Osteoblast (primary cell): ENCODE measurements at regions not wholly inside any gene's neighbourhood (a gene's known extent, or its start where the extent isn't known, plus 50 kb on each side); places are given as distances from the start of the nearest gene placed in this dataset.

ENCODE experiments used
- DNase-seq: peaks from one replicate; pipeline ENCODE4 v3.0.0; 2011; ENCODE audit warnings: low spot score, mixed read lengths; ENCODE audit not compliant: insufficient read length; ENCODE audit errors: missing footprints
- H2AFZ ChIP-seq: 2 replicates; pipeline ENCODE4 v1.6.0; 2011; ENCODE audit warnings: mild to moderate bottlenecking, low read length
- H3K27ac ChIP-seq: 2 replicates; pipeline ENCODE4 v1.5.1; 2011; ENCODE audit warnings: mild to moderate bottlenecking, low read depth, low read length, moderate library complexity
- H3K27me3 ChIP-seq: 2 replicates; pipeline ENCODE4 v1.6.0; 2012; ENCODE audit warnings: mild to moderate bottlenecking, control low read depth, inconsistent platforms, low read length, moderate library complexity; ENCODE audit not compliant: insufficient read depth
- H3K36me3 ChIP-seq: 2 replicates; pipeline ENCODE4 v1.5.1; 2011; ENCODE audit warnings: mild to moderate bottlenecking, low read length, control low read depth, moderate library complexity; ENCODE audit not compliant: insufficient read depth
- H3K4me1 ChIP-seq: 2 replicates; pipeline ENCODE4 v1.5.1; 2011; ENCODE audit warnings: mild to moderate bottlenecking, low read length, control low read depth, moderate library complexity; ENCODE audit not compliant: insufficient read depth
- H3K4me2 ChIP-seq: 2 replicates; pipeline ENCODE4 v1.6.0; 2011; ENCODE audit warnings: mild to moderate bottlenecking, low read length; ENCODE audit not compliant: insufficient read depth
- H3K4me3 ChIP-seq: fragments of 200-600 bp; sonication (generic); 3 replicates; pipeline ENCODE4 v1.5.1; 2012; ENCODE audit warnings: mild to moderate bottlenecking, low read length, inconsistent platforms; ENCODE audit not compliant: insufficient read depth
- H3K79me2 ChIP-seq: 2 replicates; pipeline ENCODE4 v1.6.0; 2012; ENCODE audit warnings: mild to moderate bottlenecking, low read length, control low read depth, inconsistent platforms; ENCODE audit not compliant: insufficient read depth
- H3K9me3 ChIP-seq: 2 replicates; pipeline ENCODE4 v1.5.1; 2011; ENCODE audit warnings: low read depth, low read length, control low read depth
- H4K20me1 ChIP-seq: 2 replicates; pipeline ENCODE4 v1.6.0; 2012; ENCODE audit warnings: mild to moderate bottlenecking, low read length, control low read depth; ENCODE audit not compliant: insufficient read depth
- CTCF ChIP-seq: IDR thresholded peaks from 2 replicates; pipeline ENCODE4 v1.5.1; 2011; ENCODE audit warnings: mild to moderate bottlenecking, low read depth, low read length, moderate library complexity; ENCODE audit errors: extremely low read depth

GRCh38 chr14:71196921-71197320 is 289.7 kb downstream of the PCNX1 start:
- Histone ChIP-seq H3K27ac (no peak overlapping the region), H3K9me3 (no peaks in the 10 kb centered on the region), H3K36me3 (no peaks in the 10 kb centered on the region), H3K4me2 (no peak overlapping the region), H3K27me3 (no peaks in the 10 kb centered on the region), H4K20me1 (no peaks in the 10 kb centered on the region), H3K4me3 (no peak overlapping the region), H3K4me1 (no peaks in the 10 kb centered on the region), H3K79me2 (no peaks in the 10 kb centered on the region), H2AFZ (no peak overlapping the region)
- no peak for TF ChIP-seq CTCF
- no peak for DNase-seq

- TF ChIP-seq CTCF: no peak
- H3K4me3 ChIP-seq: no peak overlapping the region
These were observed 291.4 kb downstream of the PCNX1 start for GRCh38 chr14:71198687-71199086.

DNA sequence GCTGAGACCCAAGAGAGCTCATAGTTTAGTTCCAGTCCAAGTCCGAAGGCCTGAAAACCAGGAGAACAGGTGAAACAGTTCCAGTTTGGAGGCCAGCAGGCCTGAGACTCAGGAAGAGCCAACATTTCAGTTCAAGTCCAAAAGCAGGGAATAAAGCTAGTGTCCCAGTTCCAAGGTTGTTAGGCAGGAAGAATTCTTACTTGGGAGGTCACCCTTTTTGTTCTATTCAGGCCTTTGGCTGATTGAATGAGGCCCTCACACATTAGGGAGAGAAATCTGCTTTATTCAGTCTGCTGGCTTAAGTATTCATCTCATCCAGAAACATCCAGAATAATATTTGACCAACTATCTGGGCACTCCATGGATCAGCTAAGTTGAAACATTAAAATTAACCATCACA is 294.6 kb downstream of the PCNX1 start:
- H3K27ac ChIP-seq: no peak overlapping the region
- H3K4me3 ChIP-seq: no peak overlapping the region
- H3K36me3 ChIP-seq: no peaks in the 10 kb centered on the region
- H4K20me1 ChIP-seq: no peaks in the 10 kb centered on the region
- TF ChIP-seq CTCF: no peak
- no peaks in the 10 kb centered on the region for H3K27me3 ChIP-seq
- no peak overlapping the region for H2AFZ ChIP-seq
- no peak overlapping the region for H3K4me2 ChIP-seq
- H3K79me2 ChIP-seq: no peaks in the 10 kb centered on the region
- DNase-seq: no peak
- H3K9me3 ChIP-seq: no peaks in the 10 kb centered on the region
- peaks cover 20% of the 10 kb centered on the region for H3K4me1 ChIP-seq

More at GRCh38 chr14:71198687-71199086, 291.4 kb downstream of the PCNX1 start:
- no peak for DNase-seq
- H2AFZ ChIP-seq: no peak overlapping the region
- H3K9me3 ChIP-seq: no peaks in the 10 kb centered on the region
- H3K4me2 ChIP-seq: no peak overlapping the region
- H3K36me3 ChIP-seq: no peaks in the 10 kb centered on the region
- peaks cover 12% of the 10 kb centered on the region for H3K4me1 ChIP-seq
- H3K27ac ChIP-seq: no peak overlapping the region
- no peaks in the 10 kb centered on the region for H3K27me3 ChIP-seq
- H3K79me2 ChIP-seq: no peaks in the 10 kb centered on the region
- no peaks in the 10 kb centered on the region for H4K20me1 ChIP-seq

DNA sequence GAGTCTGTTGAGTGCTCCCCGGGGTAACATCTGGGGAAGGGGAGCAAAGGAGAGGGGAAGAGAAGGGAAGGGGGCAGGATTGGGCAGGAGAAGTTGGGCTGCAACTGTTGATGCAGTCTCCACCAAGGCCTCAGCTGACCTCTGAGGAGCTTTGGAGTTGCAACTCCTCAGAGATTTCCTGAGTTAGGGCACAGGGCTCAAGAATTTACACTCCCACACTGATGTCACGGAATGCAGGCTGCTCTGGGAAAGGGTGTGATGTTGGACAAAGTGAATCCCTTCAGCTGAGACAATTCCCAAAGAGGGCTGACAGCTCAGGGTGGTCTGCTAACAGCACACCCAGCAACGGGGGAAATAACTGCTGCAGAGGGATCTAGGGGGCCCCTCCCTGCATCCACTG is 295.6 kb downstream of the PCNX1 start:
- H2AFZ ChIP-seq: no peak overlapping the region
- no peaks in the 10 kb centered on the region for H3K27me3 ChIP-seq
- H3K36me3 ChIP-seq: no peaks in the 10 kb centered on the region
- H4K20me1 ChIP-seq: no peaks in the 10 kb centered on the region
- H3K4me1 ChIP-seq: peaks cover 27% of the 10 kb centered on the region
- H3K79me2 ChIP-seq: no peaks in the 10 kb centered on the region
- H3K27ac ChIP-seq: no peak overlapping the region
- no peak for TF ChIP-seq CTCF
- H3K4me3 ChIP-seq: no peak overlapping the region
- no peaks in the 10 kb centered on the region for H3K9me3 ChIP-seq
- DNase-seq: no peak
- no peak overlapping the region for H3K4me2 ChIP-seq
